GF-D8 (cell line): ENCODE measurements at regions not wholly inside any gene's neighbourhood (a gene's known extent, or its start where the extent isn't known, plus 50 kb on each side); places are given as distances from the start of the nearest gene placed in this dataset.
A peak's percentile ranks its signal among the peaks of the same experiment; 100 is the strongest.
"Not testable (repeated sequence)": the region's sequence is repeated elsewhere in the genome, so short reads cannot be mapped to it uniquely, and the experiment has no call there.

ENCODE experiments used
- DNase-seq: peaks from one replicate; lab custom pipeline; 2025; lab: John Stamatoyannopoulos, UW

DNA sequence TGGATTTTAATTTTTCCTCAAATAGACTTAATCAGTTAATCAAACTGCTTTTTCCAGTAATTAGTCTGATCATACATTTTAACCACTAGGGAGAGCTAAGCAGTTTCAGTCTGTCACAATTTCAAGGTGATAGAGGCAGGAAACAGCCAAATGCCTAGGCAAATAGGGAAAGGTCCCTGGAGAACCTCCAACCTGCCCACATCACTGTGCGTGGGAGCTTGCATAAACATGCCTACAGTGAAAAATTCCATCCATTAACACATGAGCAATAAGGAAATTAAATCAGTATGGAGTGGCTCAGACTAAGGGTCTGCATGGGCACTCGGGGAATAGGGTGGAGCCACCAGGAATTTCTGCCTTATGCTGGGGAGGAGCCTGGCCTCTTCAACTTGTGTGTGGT lies 74.6 kb downstream of the AASDHPPT start:
- no peak for DNase-seq

DNA sequence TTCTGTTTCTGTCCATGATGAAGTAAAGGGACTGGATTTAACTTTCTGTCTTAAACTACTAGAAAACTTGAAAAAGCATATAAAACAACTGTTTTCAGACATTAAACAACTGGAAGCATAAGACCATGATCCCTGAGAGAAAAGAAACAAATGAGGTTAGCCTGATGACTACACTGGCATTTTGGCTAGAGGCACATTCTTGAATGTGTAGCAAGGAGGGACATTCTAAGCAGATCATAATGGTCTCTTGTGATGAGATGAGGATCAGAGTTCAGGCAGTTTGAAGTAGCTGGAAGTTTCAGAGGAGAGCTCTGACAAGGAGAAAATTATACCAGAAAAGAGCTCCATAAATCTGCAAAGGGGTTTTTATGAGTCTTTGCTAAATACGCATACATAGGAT lies 75.4 kb downstream of the AASDHPPT start:
- DNase-seq: no peak

DNA sequence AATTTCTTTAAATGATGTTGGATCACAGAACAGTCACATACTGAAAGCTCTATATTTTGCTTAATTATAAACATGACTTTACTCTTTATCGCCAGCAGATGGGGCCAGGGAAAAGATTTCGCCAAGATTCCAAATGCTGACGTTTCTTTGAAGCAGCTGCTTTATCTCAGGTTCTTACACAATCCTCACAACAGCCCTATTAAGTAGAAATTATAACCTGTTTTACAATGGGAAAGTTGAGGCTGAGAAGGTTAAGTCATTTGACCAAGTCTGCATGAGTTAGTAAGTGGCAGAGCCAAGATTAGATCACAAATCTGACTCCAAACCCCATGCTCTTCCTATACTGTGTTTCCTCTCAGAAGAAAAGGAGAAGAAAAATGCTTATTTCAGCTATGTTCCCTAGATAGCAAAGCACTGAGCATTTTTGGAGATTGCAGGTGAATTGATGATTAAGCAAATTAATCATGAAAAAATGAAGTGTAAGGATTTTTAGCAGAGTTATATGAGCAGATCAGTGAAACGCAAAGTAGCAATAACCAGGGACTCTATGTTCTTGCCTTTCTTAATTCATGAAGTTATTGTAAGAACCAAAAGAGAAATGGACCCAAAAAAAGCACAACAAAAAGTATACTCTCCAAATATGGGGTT lies 79.0 kb downstream of the AASDHPPT start:
- DNase-seq: peak; percentile 42

DNA sequence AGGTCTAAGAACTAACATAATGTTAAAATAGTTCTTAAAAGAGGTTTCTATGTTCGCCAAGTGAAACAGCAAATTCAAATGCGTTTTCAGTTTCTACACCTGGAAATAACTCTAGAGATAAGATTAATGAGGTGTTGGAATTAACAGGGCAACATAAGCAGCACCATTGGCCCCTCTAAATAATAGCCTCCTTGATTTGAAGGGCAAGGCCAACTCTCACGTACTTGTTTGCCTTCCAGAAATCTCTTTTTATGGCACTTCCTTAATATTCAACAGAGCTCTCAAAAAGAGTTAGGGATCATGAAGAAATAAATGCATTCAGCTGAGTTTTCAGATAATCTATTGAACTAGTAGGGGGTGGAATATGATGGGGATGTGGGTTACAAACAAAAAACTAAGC lies 80.9 kb downstream of the AASDHPPT start:
- no peak for DNase-seq

DNA sequence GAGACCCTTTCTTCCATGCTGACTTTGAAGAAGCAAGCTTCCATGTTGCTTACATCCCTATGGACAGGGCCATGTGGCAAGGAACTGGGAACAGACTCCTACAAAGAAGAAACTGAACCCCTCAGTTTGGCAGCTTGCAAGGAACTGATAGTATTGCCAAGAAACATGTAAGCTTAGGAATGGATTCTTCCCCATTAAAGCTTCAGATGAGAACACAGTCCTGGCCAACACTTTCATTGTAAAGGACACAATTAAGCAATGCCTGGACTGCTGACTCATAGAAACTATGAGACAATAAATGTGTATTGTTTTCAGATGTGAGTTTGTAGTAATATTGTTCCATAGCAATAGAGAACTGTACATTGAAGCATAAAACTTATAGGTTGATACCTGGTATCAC lies 82.4 kb downstream of the AASDHPPT start:
- DNase-seq: no peak

DNA sequence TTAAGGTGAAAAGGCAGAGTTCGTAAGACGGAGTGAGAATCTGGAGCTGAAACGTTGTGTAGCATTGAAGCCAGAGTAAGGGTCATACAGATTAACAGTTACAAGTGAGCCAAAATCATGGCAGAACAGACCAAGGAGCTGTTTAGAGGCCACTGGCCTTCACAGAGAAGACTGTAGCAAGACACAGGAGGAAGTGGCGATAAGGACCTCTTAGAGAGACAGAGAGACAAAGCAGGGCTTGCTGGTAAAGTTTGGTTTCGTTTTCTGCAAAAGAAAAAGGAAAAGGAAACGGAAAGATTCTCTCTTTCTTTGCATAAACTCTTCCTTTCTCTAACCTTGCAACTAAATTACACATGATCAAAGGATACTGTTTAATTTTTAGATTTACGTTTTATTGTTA lies 83.0 kb downstream of the AASDHPPT start:
- no peak for DNase-seq

DNA sequence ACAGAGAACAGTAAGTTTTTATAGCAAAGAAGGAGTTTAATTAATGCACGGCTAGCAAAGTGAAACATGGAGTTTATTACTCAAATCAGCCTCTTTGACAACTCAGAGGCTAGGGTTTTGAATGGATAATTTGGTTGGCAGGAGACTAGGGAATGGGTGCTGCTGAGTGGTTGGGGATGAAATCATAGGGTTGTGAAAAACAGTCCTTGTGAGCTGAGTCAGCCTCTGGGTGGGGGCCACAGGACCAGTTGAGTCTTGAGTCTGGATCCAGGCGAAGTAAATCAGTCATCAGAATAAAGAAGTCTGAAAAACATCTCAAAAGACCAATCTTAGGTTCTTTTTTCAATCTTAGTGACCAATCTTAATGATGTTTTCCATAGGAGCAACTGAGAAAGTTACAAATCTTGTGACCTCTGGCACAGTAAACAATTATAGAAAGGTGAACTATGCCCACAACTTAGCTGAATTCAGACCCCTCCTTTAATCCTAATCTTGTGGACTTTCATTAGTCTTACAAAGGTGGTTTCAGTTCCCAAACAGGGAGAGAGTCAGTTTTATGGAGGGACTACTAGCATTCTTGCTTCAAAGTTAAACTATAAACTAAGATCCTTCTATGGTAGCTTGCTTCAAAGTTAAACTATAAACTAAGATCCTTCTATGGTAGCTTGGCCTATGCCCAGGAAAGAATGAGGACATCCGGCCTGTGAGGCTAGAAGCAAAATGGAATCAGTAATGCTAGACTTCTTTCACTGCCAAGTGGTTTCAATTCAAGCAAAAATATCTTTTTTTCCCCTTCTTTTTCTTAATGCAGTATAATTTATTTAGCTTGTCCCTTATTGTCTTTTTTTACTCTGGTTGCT lies 84.5 kb downstream of the AASDHPPT start:
- no peak for DNase-seq

DNA sequence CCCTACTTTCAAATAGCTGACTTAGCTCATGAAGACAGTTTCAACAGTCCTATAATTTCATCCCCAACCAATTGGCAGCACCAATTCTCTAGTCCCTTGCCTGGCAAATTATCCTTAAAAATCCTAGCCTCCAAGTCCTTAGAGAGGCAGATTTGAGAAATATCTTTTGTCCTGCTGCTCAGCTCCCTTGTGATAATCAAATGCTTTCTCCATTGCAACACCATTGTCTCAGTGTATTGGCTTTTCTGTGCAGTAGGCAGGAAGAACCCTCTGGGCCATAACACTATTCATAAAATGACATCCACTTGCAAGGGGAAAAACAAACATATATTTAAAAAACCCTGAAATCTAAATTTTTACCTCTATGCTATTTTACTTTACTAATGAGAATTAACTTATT lies 89.6 kb downstream of the AASDHPPT start:
- DNase-seq: no peak

DNA sequence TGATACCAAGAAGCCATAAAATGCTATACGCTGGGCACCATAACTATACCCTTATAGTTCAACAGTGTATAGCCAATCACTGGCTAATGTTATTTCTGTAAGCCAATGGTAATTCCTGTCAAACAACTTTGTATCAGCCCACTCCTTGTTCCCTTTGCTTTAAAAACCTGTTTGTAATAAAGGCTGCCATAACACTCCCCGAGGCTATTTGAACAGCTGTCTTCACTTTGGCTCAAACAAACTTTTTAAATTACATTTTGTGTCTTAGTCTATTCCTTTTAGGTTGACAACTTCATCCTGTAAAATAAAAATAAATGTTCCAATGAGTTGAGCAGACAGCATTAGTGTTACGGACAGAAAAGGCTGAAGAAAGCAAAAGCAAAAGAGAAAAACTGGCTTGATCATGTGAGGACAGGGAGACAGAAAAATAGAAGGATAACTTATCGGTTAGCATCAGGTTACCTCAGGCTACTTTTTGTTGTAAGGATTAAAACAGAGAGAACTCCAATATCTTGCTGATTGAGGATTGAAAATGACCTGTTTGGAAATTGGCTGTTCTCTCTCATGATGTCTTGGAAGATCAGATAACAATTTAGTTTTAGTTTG lies 95.0 kb downstream of the AASDHPPT start:
- no peak for DNase-seq

DNA sequence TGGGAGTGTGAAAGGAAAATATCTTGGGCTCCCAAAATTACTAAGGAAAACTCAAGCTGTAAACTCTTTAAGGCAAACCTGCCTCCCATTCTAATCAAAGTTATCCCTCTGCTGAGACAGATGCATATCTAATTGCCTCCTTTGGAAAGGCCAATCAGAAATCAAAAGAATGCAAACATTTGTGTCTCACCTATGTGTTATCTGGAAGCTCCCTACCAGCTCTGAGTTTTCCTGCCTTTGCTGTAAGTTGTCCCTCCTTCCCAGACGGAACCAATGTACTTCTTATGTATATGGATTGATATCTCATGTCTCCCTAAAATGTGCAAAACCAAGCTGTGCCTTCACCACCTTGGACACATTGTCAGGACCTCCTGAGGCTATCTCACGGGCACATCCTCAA lies 95.8 kb downstream of the AASDHPPT start:
- no peak for DNase-seq

DNA sequence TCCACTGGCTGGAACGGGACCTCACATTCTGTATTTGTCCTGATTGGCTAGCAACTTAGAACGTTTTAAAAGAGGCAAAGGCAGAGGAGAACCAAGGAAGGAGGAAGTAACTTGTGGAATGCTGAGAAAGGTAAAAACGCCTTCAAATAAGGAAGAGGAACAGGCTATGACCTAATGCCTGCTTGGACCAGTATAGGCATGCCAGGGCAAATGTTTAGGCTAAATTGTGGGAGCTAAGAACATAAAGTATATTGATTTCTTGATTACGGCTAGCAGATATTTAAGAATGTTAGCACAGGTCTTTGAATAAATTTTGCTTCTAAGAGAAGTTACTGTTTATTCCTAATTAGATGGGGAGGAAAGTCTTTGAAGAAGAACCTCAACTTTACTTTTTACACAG lies 96.5 kb downstream of the AASDHPPT start:
- not testable (repeated sequence) for DNase-seq

DNA sequence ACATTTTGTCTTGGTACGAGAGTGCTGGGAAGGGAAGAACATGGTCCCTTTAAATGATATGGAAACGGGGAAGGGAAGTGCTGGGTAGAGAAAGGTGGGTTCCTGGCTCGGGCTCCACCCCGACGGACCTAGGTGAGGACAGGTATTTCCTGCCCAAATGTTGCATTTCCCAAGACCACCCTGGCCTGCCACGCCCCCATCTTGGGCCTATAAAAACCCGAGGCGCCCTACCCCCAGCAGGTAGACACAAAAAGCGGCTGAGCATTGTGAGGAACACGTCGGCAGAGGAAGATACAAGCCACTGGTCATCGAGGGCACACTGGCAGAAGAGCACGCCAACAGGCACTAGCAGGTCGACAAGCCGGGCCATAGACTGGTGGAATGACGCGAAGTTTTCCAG lies 99.4 kb downstream of the AASDHPPT start:
- no peak for DNase-seq

DNA sequence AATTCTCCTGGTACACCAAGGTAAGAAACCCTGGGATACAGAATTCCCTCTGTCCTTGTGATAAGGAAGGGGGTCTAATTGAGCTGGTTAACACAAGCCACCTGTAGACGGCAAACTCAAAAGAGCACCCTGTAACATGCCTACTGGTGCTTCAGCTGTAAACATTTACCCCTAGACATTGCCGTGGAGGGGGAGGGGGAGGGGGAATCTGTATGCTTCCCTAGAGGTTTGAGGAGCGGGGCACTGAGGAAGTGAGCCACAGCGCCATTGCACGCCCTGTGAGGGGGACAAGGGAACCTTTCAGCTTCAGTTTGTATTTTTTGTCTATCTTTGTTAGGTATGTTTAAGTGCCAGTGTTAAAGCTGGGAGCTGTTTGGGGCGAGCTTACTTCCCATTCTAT lies 99.8 kb downstream of the AASDHPPT start:
- DNase-seq: no peak

DNA sequence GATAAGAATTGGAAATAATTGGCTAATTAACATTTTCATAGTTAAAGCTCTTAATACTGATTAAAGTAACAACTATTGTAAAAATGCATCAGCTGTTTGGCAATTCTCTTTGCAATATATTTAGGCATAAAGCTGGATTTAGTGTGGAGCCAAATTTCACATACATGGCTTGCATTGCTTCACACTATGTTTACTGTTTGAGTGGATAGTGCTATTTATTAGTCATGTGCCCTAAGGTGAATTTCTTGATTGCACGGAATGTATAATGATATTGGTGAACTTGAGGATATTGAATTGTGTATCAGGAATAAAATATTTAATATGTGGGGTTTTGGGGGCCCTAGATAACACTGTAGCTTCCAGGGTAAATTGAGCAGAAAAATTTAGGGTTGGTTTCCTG lies 100.9 kb downstream of the AASDHPPT start:
- DNase-seq: no peak

DNA sequence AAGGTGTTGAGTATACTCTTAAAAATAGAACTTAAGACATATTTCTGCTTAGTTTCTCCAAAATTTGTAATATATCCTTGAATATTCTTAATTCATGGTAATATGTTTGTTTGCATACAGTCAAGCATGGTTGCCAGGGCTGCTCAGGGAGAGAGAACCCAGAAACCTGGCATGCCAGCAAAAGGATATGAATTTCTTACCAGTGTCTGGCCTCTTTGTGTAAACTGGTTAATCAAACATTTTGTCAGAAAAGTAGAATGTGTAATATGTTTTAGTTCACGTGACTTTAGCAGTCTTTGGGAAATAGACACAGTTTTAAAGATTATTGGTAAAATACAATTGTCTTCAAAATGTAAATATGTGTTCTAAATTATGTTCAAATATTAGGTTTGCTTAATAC lies 101.6 kb downstream of the AASDHPPT start:
- no peak for DNase-seq

DNA sequence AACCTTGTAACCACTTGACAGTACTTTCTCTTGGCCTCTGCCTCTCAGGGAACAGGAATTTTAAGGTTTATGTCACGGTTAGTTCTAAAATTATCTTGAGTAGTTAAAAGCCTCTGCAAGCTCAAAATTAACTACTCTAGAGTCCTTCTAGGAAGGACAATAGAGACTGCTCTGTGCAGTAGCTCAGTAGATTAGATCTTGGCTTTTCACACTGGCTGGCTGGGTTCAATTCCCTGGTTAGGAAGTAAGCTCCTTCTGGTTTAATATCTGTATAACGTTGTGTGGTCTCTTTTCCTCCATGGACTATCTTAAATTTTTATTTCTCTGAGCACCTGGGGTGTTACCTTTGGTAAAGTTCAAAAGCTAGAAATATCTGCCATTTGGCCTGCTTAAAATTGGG lies 109.2 kb downstream of the AASDHPPT start:
- DNase-seq: no peak

DNA sequence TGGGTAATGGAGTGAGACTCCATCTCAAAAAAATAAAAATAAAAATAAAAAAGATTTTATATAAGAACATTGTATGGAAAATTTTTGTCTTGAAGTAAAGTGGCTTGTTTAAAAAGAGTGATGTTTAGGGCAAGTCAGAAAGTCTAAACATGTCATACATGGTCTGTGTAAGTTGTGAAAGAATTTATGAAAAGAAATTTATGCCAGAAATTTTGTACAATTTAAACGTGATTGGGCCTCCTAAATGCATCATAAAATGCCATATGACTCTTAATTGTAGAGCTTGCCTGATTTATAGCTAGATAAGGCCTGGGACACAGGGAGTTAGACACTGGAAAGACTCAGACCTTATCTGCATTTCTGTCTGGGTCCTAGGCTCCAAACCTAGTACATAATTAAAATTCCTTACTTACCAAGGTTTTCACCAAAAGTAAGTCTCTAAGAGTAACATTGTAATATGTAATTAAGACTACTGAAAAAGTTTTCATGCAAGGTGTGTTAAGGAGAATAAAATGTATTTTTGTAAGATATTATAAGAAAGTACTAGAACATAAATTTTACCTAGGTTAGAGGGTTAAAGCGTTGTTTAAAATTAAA lies 110.5 kb downstream of the AASDHPPT start:
- no peak for DNase-seq

DNA sequence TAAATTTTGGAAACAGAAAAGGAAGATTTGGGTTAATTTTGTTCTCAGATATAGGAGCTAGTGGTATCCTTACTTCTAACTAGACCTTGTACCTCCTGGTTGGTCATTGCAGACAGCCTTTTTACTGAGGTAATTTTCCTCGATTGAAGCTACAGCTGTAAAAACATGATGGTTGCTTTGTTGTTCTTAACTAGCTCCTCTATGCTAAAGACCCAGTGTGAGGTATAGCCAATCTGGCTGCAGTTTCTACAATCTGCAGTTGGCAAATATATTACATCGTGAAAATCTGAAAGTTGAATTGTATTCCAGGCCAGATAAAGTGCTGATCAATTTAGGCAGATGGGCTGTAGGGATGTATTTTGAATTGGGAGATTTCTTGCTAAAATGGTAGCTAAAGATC lies 116.5 kb downstream of the AASDHPPT start:
- no peak for DNase-seq

DNA sequence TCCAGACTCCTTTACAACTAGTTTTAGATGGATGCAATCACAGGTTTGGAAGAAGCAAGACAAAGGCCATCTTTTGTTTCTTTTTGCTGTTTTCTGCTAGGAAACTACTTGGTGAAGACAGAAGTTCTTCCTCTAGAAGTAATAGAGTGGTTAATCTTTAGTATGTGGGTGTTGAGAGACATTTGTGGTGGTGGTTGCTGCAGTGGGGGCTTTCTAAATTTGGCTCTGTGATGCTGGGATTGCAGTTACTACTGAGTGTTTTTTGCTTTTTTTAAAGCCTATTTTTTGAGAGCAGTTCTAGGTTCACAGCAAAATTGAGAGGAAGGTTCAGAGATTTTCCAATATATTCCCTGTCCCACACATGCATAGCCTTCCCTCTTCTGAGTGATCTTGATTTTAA lies 120.0 kb downstream of the AASDHPPT start:
- DNase-seq: no peak

DNA sequence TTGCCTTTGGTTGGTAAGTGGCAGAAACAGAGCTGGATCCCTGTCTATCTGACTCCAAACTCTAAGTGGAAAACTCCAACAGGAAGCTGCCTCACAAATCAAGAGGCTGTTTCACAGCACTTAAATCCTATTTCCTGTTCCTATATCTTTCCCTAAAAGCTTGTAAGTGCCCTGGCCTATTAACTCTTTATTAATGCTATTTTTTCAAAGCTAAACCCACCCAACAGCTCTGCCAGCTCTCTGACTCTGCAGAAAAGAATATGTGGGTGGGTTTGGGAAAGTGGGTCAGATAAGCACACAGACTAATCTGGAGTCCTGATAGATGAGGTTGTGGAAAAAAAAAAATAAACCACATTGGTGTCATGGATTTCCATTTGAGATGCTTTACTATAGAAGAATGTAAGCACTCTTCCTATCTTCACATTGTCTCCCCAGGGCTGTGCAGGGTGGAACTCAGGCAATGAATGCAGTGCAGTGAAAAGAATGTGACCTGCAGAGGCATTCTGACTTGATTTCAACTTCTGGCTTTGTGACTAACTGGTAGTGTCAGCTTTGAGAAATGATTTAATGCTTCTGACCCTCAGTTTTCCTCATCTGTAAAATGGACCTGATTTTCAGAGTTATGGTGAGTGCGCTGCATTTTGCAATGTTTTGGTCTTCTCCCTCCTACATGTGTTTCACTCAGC lies 125.6 kb downstream of the AASDHPPT start:
- DNase-seq: no peak

DNA sequence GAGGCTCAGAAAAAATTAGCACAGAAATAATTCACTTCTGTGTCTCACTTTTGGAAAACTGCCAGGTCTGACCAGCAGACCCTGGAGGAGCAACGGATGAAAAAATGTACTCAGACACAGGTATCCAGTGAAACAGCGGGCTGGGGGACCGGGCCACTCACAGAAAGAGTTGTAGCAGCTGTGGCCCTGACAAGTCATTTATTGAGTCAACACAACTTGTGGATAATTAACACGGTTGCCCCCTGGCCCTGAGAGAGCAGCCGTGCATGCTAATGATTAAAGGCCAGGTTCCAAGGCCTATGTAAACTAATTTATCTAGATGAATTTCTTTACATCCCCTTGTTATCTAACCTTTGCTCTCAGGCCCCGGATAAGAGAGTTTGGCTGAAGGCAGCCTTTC lies 131.3 kb downstream of the AASDHPPT start:
- DNase-seq: no peak

DNA sequence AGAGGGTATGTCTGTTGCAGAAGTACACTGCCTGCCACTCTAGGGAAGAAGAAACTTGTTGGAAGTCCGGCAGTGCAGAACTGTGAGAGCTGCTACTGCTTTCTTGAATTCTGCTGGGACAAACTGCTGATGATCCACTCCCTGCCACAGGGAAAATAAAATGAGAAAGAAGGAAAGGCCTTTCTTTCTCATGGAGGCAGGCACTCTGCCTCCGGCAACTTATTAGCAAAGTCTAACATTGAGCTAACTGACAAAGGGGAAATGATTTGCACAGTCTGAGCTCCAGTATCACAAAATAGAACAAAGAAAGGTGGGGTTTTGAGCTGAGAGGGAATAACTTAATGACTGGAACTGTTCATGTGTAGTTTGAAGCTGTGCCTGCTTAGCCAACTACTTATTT lies 134.6 kb downstream of the AASDHPPT start:
- DNase-seq: no peak
